ENCODE measurements at regions not wholly inside any gene's neighbourhood (a gene's known extent, or its start where the extent isn't known, plus 50 kb on each side); places are given as distances from the start of the nearest gene placed in this dataset.
"Not testable (repeated sequence)": the region's sequence is repeated elsewhere in the genome, so short reads cannot be mapped to it uniquely, and the experiment has no call there.

DNA sequence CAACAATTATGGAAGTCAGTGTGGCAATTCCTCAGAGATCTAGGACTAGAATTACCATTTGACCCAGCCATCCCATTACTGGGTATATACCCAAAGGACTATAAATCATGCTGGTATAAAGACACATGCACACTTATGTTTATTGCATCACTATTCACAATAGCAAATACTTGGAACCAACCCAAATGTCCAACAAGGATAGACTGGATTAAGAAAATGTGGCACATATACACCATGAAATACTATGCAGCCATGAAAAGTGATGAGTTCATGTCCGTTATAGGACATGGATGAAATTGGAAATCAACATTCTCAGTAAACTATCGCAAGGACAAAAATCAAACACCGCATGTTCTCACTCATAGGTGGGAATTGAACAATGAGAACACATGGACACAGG lies 306.4 kb upstream of the DEFB115 start:
- not testable (repeated sequence) for H3K9me3 ChIP-seq (ENCODE audit: low read length); H3K36me3 ChIP-seq (ENCODE audit: insufficient read depth, low read length); H2AFZ ChIP-seq (ENCODE audit: low read length); DNase-seq; H3K27me3 ChIP-seq (ENCODE audit: low read length); H3K4me1 ChIP-seq (ENCODE audit: low read length); H3K4me3 ChIP-seq (ENCODE audit: low read length); H3K27ac ChIP-seq (ENCODE audit: low read length); H3K4me2 ChIP-seq (ENCODE audit: low read depth, low read length, poor library complexity, severe bottlenecking); H3K9ac ChIP-seq (ENCODE audit: low read length); H4K20me1 ChIP-seq (ENCODE audit: insufficient read depth, low read depth, low read length); H3K9me2 ChIP-seq (replicated peaks; ENCODE audit: insufficient read depth, low read length); H3K79me2 ChIP-seq (ENCODE audit: low read length)

DNA sequence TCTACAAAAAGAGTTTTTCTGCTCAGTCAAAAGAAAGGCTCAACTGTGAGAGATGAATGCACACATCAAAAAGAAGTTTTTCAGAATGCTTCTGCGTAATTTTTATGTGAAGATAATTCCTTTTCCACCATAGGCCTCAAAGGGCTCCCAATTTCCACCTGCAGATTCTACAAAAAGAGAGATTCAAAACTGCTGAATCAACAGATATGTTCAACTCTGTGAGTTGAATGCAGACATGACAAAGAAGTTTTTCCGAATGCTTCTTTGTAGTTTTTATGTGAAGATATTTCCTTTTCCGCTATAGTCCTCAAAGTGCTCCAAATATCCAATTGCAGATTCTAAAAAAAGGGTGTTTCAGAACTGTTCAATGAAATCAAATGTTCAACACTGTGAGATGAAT lies 300.8 kb upstream of the DEFB115 start:
- not testable (repeated sequence) for H3K4me2 ChIP-seq (ENCODE audit: low read depth, low read length, poor library complexity, severe bottlenecking); H4K20me1 ChIP-seq (ENCODE audit: insufficient read depth, low read depth, low read length); H3K79me2 ChIP-seq (ENCODE audit: low read length); H2AFZ ChIP-seq (ENCODE audit: low read length); DNase-seq; H3K4me3 ChIP-seq (ENCODE audit: low read length); H3K9ac ChIP-seq (ENCODE audit: low read length); H3K36me3 ChIP-seq (ENCODE audit: insufficient read depth, low read length); H3K27ac ChIP-seq (ENCODE audit: low read length); H3K9me2 ChIP-seq (replicated peaks; ENCODE audit: insufficient read depth, low read length); H3K4me1 ChIP-seq (ENCODE audit: low read length); H3K9me3 ChIP-seq (ENCODE audit: low read length); H3K27me3 ChIP-seq (ENCODE audit: low read length)

DNA sequence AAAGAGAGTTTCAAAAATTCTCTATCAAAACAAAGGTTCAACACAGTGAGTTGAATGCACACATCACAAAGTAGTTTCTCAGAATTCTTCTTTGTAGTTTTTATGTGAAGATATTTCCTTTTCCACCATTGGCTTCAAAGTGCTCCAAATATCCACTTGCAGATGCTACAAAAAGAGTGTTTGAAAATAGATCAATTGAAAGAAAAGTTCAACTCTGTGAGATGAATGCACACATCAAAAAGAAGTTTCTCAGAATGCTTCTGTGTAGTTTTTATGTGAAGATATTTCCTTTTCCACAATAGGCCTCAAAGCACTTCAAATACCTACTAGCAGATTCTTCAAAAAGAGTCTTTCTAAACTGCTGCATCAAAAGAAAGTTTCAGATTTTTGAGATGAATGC lies 298.3 kb upstream of the DEFB115 start:
- not testable (repeated sequence) for H3K4me2 ChIP-seq (ENCODE audit: low read depth, low read length, poor library complexity, severe bottlenecking); DNase-seq; H4K20me1 ChIP-seq (ENCODE audit: insufficient read depth, low read depth, low read length); H3K79me2 ChIP-seq (ENCODE audit: low read length); H3K4me3 ChIP-seq (ENCODE audit: low read length); H3K9me2 ChIP-seq (replicated peaks; ENCODE audit: insufficient read depth, low read length); H3K27me3 ChIP-seq (ENCODE audit: low read length); H3K4me1 ChIP-seq (ENCODE audit: low read length); H3K36me3 ChIP-seq (ENCODE audit: insufficient read depth, low read length); H2AFZ ChIP-seq (ENCODE audit: low read length); H3K9me3 ChIP-seq (ENCODE audit: low read length); H3K27ac ChIP-seq (ENCODE audit: low read length); H3K9ac ChIP-seq (ENCODE audit: low read length)

DNA sequence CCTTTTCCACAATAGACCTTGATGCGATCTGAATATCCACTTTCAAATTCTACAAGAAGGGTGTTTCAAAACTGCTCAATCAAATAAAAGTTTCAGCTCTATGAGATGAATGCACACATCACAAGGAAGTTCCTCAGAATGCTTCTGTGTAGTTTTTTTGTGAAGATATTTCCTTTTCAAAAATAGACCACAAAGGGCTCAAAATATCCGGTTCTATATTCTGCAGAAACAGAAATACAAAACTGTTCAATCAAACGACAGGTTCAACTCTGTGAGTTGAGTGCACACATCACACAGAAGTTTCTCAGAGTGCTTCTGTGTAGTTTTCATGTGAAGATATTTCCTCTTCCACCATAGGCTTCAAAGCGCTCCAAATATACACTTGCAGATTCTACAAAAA lies 293.9 kb upstream of the DEFB115 start:
- Histone ChIP-seq H3K79me2 (ENCODE audit: low read length) (no peaks in the 10 kb centered on the region), H3K4me3 (ENCODE audit: low read length) (no peak overlapping the region), H3K4me2 (ENCODE audit: low read depth, low read length, poor library complexity, severe bottlenecking) (no peak overlapping the region), H3K9me2 (replicated peaks; ENCODE audit: insufficient read depth, low read length) (no peaks in the 10 kb centered on the region), H4K20me1 (ENCODE audit: insufficient read depth, low read depth, low read length) (no peaks in the 10 kb centered on the region), H3K4me1 (ENCODE audit: low read length) (no peaks in the 10 kb centered on the region), H2AFZ (ENCODE audit: low read length) (no peak overlapping the region), H3K36me3 (ENCODE audit: insufficient read depth, low read length) (no peaks in the 10 kb centered on the region), H3K27me3 (ENCODE audit: low read length) (no peaks in the 10 kb centered on the region), H3K27ac (ENCODE audit: low read length) (no peak overlapping the region), H3K9me3 (ENCODE audit: low read length) (no peaks in the 10 kb centered on the region), H3K9ac (ENCODE audit: low read length) (no peak overlapping the region)
- DNase-seq, result no peak

DNA sequence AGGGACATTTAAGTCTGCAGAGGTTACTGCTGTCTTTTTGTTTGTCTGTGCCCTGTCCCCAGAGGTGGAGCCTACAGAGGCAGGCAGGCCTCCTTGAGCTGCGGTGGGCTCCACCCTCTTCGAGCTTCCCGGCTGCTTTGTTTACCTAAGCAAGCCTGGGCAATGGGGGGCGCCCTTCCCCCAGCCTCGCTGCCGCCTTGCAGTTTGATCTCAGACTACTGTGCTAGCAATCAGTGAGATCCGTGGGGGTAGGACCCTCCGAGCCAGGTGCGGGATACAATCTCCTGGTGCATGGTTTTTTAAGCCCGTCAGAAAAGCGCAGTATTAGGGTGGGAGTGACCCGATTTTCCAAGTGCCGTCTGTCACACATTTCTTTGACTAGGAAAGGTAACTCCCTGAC lies 281.6 kb upstream of the DEFB115 start:
- H3K4me3 ChIP-seq (ENCODE audit: low read length); H3K27ac ChIP-seq (ENCODE audit: low read length); DNase-seq; H4K20me1 ChIP-seq (ENCODE audit: insufficient read depth, low read depth, low read length); H3K79me2 ChIP-seq (ENCODE audit: low read length); H3K9me2 ChIP-seq (replicated peaks; ENCODE audit: insufficient read depth, low read length); H3K4me1 ChIP-seq (ENCODE audit: low read length); H3K9me3 ChIP-seq (ENCODE audit: low read length); H3K27me3 ChIP-seq (ENCODE audit: low read length); H3K9ac ChIP-seq (ENCODE audit: low read length); H3K36me3 ChIP-seq (ENCODE audit: insufficient read depth, low read length); H2AFZ ChIP-seq (ENCODE audit: low read length); H3K4me2 ChIP-seq (ENCODE audit: low read depth, low read length, poor library complexity, severe bottlenecking): not testable (repeated sequence)

DNA sequence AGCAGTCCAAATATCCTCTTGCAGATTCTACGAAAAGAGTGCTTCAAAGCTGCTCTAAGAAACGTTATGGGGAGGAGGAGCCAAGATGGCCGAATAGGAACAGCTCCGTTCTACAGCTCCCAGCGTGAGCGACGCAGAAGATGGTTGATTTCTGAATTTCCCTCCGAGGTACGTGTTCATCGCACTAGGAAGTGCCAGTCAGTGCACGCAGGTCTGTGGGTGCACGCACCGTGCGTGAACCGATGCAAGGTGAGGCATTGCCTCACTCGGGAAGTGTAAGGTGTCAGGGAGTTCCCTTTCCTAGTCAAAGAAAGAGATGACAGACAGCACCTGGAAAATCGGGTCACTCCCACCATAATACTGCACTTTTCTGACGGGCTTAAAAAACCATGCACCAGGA lies 272.1 kb upstream of the DEFB115 start:
- Histone ChIP-seq H3K79me2 (ENCODE audit: low read length) (no peaks in the 10 kb centered on the region), H3K9ac (ENCODE audit: low read length) (no peak overlapping the region), H2AFZ (ENCODE audit: low read length) (no peak overlapping the region), H3K4me1 (ENCODE audit: low read length) (no peaks in the 10 kb centered on the region), H3K9me3 (ENCODE audit: low read length) (0 out of 2 replicates have a peak, but pooled peaks cover 3% of the 10 kb centered on the region), H3K36me3 (ENCODE audit: insufficient read depth, low read length) (no peaks in the 10 kb centered on the region), H3K27me3 (ENCODE audit: low read length) (no peaks in the 10 kb centered on the region), H3K4me2 (ENCODE audit: low read depth, low read length, poor library complexity, severe bottlenecking) (no peak overlapping the region), H4K20me1 (ENCODE audit: insufficient read depth, low read depth, low read length) (no peaks in the 10 kb centered on the region), H3K9me2 (replicated peaks; ENCODE audit: insufficient read depth, low read length) (no peaks in the 10 kb centered on the region), H3K4me3 (ENCODE audit: low read length) (no peak overlapping the region), H3K27ac (ENCODE audit: low read length) (no peak overlapping the region)
- DNase-seq, result no peak

Small RNAs in the stretch of these regions (small RNA-seq; reads per million reads assigned to genes)
- gene RNA5SP528, result 1.5 reads per million, percentile 42 among the genes with 10 or more reads in this experiment

Measured in Karpas-422 (cell line).